ENCODE measurements at regions not wholly inside any gene's neighbourhood (a gene's known extent, or its start where the extent isn't known, plus 50 kb on each side); places are given as distances from the start of the nearest gene placed in this dataset.

- intact Hi-C loops (cut with DNase I) = no loop called here
- no peaks in the 10 kb centered on the region for H3K4me1 ChIP-seq
- no peaks in the 10 kb centered on the region for H3K36me3 ChIP-seq
- 80 to 84% methylated on average over 9 of the region's 9 CpGs for WGBS, 2 donors
- FAIRE-seq (no peak), DNase-seq (no peak), ATAC-seq (no peak)
- no peak for TF ChIP-seq CTCF (IDR thresholded peaks at IDR 0.05)
- H3K4me3 ChIP-seq = no peak overlapping the region
- no peaks in the 10 kb centered on the region for H3K9me3 ChIP-seq
- H3K27ac ChIP-seq = no peak overlapping the region
- no peaks in the 10 kb centered on the region for H3K27me3 ChIP-seq
Observed at GRCh38 chr1:222087221-222087920, 345.5 kb upstream of the DUSP10 start.

GRCh38 chr1:222084996-222085395, 343.1 kb upstream of the DUSP10 start:
- no peaks in the 10 kb centered on the region for H3K27me3 ChIP-seq
- no peak overlapping the region for H3K27ac ChIP-seq
- no peak overlapping the region for H3K4me3 ChIP-seq
- no peaks in the 10 kb centered on the region for H3K4me1 ChIP-seq
- no peak for ATAC-seq
- TF ChIP-seq CTCF (IDR thresholded peaks at IDR 0.05) = no peak
- no peak for FAIRE-seq
- WGBS, 2 donors = 68 to 90% methylated on average over 1 of the region's 1 CpG
- H3K9me3 ChIP-seq = no peaks in the 10 kb centered on the region
- intact Hi-C loops (cut with DNase I) = no loop called here
- no peaks in the 10 kb centered on the region for H3K36me3 ChIP-seq
- DNase-seq = no peak

- Histone ChIP-seq H3K27ac (no peak overlapping the region), H3K4me3 (no peak overlapping the region), H3K27me3 (no peaks in the 10 kb centered on the region), H3K9me3 (no peaks in the 10 kb centered on the region), H3K4me1 (no peaks in the 10 kb centered on the region), H3K36me3 (no peaks in the 10 kb centered on the region)
- FAIRE-seq = no peak
- TF ChIP-seq CTCF (IDR thresholded peaks at IDR 0.05) = no peak
- no peak for ATAC-seq
- no peak for DNase-seq
- intact Hi-C loops (cut with DNase I) = no loop called here
Observed at GRCh38 chr1:222084048-222084447, 342.2 kb upstream of the DUSP10 start.

- no peak overlapping the region for H3K27ac ChIP-seq
- TF ChIP-seq CTCF (IDR thresholded peaks at IDR 0.05) = no peak
- H3K27me3 ChIP-seq = no peaks in the 10 kb centered on the region
- FAIRE-seq = no peak
- no peaks in the 10 kb centered on the region for H3K36me3 ChIP-seq
- no peak for DNase-seq
- no peak overlapping the region for H3K4me3 ChIP-seq
- H3K4me1 ChIP-seq = no peaks in the 10 kb centered on the region
- WGBS, 2 donors = 65 to 75% methylated on average over 3 of the region's 3 CpGs
- no peaks in the 10 kb centered on the region for H3K9me3 ChIP-seq
- intact Hi-C loops (cut with DNase I) = no loop called here
- ATAC-seq = no peak
Observed at GRCh38 chr1:222081859-222082258, 340.0 kb upstream of the DUSP10 start.

GRCh38 chr1:222079566-222079965, 337.7 kb upstream of the DUSP10 start:
- TF ChIP-seq CTCF (IDR thresholded peaks at IDR 0.05) = no peak
- 88 to 97% methylated on average over 1 of the region's 1 CpG for whole genome bisulfite sequencing, 2 donors
- Histone ChIP-seq H3K4me3 (no peak overlapping the region), H3K9me3 (no peaks in the 10 kb centered on the region), H3K27ac (no peak overlapping the region), H3K4me1 (peaks cover 0 to 3% (median 0%) of the 10 kb centered on the region in 3 donors), H3K36me3 (no peaks in the 10 kb centered on the region), H3K27me3 (no peaks in the 10 kb centered on the region)
- ATAC-seq = no peak
- DNase-seq = no peak
- intact Hi-C loops (cut with DNase I) = no loop called here
- no peak for FAIRE-seq
